Dendritic cell treated with granulocyte-macrophage colony-stimulating factor and Interleukin-4, amounts not matched to agents 40 ng/mL and 50 ng/mL, for 4 days (primary cell): ENCODE measurements at regions not wholly inside any gene's neighbourhood (a gene's known extent, or its start where the extent isn't known, plus 50 kb on each side); places are given as distances from the start of the nearest gene placed in this dataset.

Experiments
- H3K27ac Mint-ChIP-seq: one replicate; pipeline ENCODE4 v1.8.0; 2022; ENCODE audit warnings: mild to moderate bottlenecking, mixed read lengths
- H3K27me3 Mint-ChIP-seq: one replicate; pipeline ENCODE4 v1.8.0; 2022; ENCODE audit warnings: mild to moderate bottlenecking, mixed read lengths
- H3K36me3 Mint-ChIP-seq: one replicate; pipeline ENCODE4 v1.8.0; 2022; ENCODE audit warnings: low read depth, mixed read lengths
- H3K4me1 Mint-ChIP-seq: one replicate; pipeline ENCODE4 v1.8.0; 2022; ENCODE audit warnings: low read depth, mixed read lengths
- H3K4me3 Mint-ChIP-seq: one replicate; pipeline ENCODE4 v1.8.0; 2022; ENCODE audit warnings: mild to moderate bottlenecking, moderate library complexity, mixed read lengths
- H3K9me3 Mint-ChIP-seq: one replicate; pipeline ENCODE4 v1.8.0; 2022; ENCODE audit warnings: mixed read lengths
- intact Hi-C: fragments of 100-400 bp; cut with micrococcal nuclease; formaldehyde crosslinking; loops from one replicate; pipeline ENCODE4 v1.15.0; 2022

DNA sequence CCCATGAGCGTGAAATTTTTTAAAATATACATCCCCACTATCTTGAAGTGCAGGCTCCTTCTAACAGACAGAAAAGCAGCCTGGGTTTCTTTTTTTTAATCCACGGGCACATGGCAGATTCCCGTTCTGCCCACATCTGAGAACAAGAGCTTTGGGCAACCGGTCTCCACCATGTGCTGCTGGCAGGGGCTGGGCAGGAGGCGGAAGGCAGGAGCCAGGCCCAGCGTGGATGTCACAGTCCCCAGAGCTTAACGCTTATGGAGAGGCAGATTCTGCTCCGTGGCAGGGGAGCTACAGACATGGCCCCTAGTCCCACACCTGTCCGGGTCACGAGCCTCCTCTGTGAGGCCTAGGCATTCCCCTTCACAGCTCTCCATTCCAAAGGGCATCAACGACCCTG, 503.0 kb upstream of the MYT1L start:
- H3K27ac Mint-ChIP-seq: no peak overlapping the region
- no peaks in the 10 kb centered on the region for H3K27me3 Mint-ChIP-seq
- intact Hi-C loops: no loop called here
- no peaks in the 10 kb centered on the region for H3K36me3 Mint-ChIP-seq
- H3K4me1 Mint-ChIP-seq: no peaks in the 10 kb centered on the region
- no peak overlapping the region for H3K4me3 Mint-ChIP-seq
- no peaks in the 10 kb centered on the region for H3K9me3 Mint-ChIP-seq

- intact Hi-C loops: no loop called here
- no peaks in the 10 kb centered on the region for H3K4me1 Mint-ChIP-seq
These were observed 501.6 kb upstream of the MYT1L start for GRCh38 chr2:2832657-2833056.

GRCh38 chr2:2831633-2832032, 500.6 kb upstream of the MYT1L start:
- no peak overlapping the region for H3K4me3 Mint-ChIP-seq
- H3K4me1 Mint-ChIP-seq: no peaks in the 10 kb centered on the region
- no peaks in the 10 kb centered on the region for H3K9me3 Mint-ChIP-seq
- no peak overlapping the region for H3K27ac Mint-ChIP-seq
- intact Hi-C loops: no loop called here
- H3K36me3 Mint-ChIP-seq: no peaks in the 10 kb centered on the region
- no peaks in the 10 kb centered on the region for H3K27me3 Mint-ChIP-seq

More at GRCh38 chr2:2832657-2833056, 501.6 kb upstream of the MYT1L start:
- H3K27me3 Mint-ChIP-seq: no peaks in the 10 kb centered on the region
- no peaks in the 10 kb centered on the region for H3K36me3 Mint-ChIP-seq
- no peak overlapping the region for H3K27ac Mint-ChIP-seq
- H3K4me3 Mint-ChIP-seq: no peak overlapping the region
- no peaks in the 10 kb centered on the region for H3K9me3 Mint-ChIP-seq

DNA sequence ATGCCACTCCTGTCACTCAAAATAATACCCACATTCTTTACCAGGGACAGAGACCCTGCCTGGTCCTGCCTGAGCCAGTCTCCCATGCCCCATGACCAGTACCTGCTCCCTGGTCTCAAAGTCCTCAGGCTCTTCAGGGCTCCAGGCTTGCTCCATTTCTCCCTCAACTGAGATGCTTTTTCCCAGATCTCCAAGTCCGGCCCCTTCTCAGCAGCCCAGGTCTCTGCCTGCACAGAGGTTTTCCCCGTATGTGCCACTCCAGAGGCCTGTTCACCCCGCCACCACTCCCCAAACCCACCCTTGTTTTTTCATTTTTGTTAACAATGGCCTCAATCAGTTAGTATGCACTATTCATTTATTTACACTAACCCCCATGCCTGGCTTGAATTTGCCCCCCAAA, 499.5 kb upstream of the MYT1L start:
- Mint-ChIP-seq H3K27ac (no peak overlapping the region), H3K4me1 (no peaks in the 10 kb centered on the region), H3K4me3 (no peak overlapping the region), H3K36me3 (no peaks in the 10 kb centered on the region), H3K9me3 (no peaks in the 10 kb centered on the region), H3K27me3 (no peaks in the 10 kb centered on the region)
- intact Hi-C loops: no loop called here

- H3K4me3 Mint-ChIP-seq: no peak overlapping the region
These were observed 497.8 kb upstream of the MYT1L start for GRCh38 chr2:2828774-2829368.

GRCh38 chr2:2827761-2828221, 496.7 kb upstream of the MYT1L start:
- no peaks in the 10 kb centered on the region for H3K36me3 Mint-ChIP-seq
- H3K4me3 Mint-ChIP-seq: no peak overlapping the region
- no peaks in the 10 kb centered on the region for H3K27me3 Mint-ChIP-seq
- H3K27ac Mint-ChIP-seq: no peak overlapping the region
- no peaks in the 10 kb centered on the region for H3K4me1 Mint-ChIP-seq
- intact Hi-C loops: no loop called here
- H3K9me3 Mint-ChIP-seq: peaks cover 8% of the 10 kb centered on the region

More at GRCh38 chr2:2828774-2829368, 497.8 kb upstream of the MYT1L start:
- Mint-ChIP-seq H3K36me3 (no peaks in the 10 kb centered on the region), H3K27me3 (no peaks in the 10 kb centered on the region), H3K9me3 (peaks cover 8% of the 10 kb centered on the region), H3K27ac (no peak overlapping the region), H3K4me1 (no peaks in the 10 kb centered on the region)
- intact Hi-C loops: no loop called here

DNA sequence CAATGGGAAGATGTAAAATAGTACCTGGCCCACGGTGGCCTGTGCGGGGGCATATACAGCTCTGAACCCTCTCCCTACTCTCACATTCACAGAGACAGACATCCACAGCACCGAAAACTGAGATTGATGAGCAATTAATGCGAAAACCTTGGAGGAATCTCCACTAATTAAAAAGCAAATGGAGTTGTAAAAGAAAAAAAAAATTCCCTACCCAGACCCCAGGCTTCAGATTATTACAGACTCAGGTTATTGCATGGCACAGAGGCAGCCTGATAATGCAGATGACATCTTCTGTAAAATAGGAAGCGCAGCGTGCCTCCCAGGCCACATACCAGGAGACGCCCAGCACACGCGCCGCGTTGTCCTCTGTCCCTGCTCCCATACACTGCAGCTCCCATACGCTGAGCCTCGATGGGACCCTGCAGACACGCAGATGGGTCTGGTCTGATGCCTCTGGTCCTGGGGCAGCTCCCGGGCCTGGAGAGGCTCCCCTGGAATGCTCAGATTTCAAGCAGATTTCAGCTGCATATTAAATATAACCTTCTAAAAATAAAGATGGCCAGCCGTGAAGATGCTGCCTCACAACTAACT, 496.1 kb upstream of the MYT1L start:
- no peaks in the 10 kb centered on the region for H3K36me3 Mint-ChIP-seq
- H3K27me3 Mint-ChIP-seq: no peaks in the 10 kb centered on the region
- no peak overlapping the region for H3K4me3 Mint-ChIP-seq
- peaks cover 8% of the 10 kb centered on the region for H3K9me3 Mint-ChIP-seq
- H3K27ac Mint-ChIP-seq: no peak overlapping the region
- intact Hi-C loops: no loop called here
- H3K4me1 Mint-ChIP-seq: no peaks in the 10 kb centered on the region

GRCh38 chr2:2826621-2827020, 495.5 kb upstream of the MYT1L start:
- no peaks in the 10 kb centered on the region for H3K4me1 Mint-ChIP-seq
- H3K27me3 Mint-ChIP-seq: no peaks in the 10 kb centered on the region
- H3K36me3 Mint-ChIP-seq: no peaks in the 10 kb centered on the region
- intact Hi-C loops: no loop called here
- H3K9me3 Mint-ChIP-seq: peaks cover 8% of the 10 kb centered on the region
- no peak overlapping the region for H3K27ac Mint-ChIP-seq
- no peak overlapping the region for H3K4me3 Mint-ChIP-seq

GRCh38 chr2:2826209-2826551, 495.1 kb upstream of the MYT1L start:
- Mint-ChIP-seq H3K27me3 (no peaks in the 10 kb centered on the region), H3K36me3 (no peaks in the 10 kb centered on the region), H3K4me3 (no peak overlapping the region), H3K27ac (no peak overlapping the region), H3K9me3 (peaks cover 8% of the 10 kb centered on the region), H3K4me1 (no peaks in the 10 kb centered on the region)
- intact Hi-C loops: no loop called here

DNA sequence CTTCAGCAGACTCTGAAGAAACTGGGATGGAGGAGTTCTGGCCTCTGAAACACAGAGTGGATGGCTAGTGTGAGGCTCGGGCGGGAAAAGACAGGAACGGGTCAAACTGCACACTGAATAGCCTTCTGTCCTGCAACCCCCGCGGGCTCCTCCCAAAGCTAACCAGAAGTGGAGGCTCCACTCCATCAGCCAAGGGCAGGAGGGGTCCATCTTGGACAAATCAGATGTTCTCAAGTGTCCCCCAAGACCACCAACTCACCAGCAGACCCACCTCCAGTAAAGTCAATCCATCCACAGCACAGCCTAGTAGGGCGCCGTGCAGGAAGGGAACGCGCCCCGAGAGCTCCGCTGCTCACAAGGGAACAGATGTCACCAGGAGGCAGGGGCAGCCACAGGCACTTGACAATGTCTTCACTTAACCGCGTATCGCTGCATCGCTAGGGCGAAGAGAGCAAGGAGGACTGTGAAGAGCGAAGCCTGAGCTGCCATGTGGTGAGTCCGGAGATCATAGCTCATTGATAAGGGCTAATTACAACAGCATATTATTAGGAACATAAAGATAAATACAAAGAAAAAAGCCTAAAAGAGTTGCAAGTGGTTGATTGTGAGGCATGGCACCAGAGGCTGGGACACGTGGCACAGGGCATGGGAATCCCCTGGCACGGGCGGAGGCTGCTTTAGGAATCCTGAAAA, 494.6 kb upstream of the MYT1L start:
- H3K4me1 Mint-ChIP-seq: no peaks in the 10 kb centered on the region
- no peak overlapping the region for H3K27ac Mint-ChIP-seq
- peaks cover 8% of the 10 kb centered on the region for H3K9me3 Mint-ChIP-seq
- no peak overlapping the region for H3K4me3 Mint-ChIP-seq
- H3K27me3 Mint-ChIP-seq: no peaks in the 10 kb centered on the region
- intact Hi-C loops: no loop called here
- H3K36me3 Mint-ChIP-seq: no peaks in the 10 kb centered on the region

GRCh38 chr2:2825062-2825461, 494.0 kb upstream of the MYT1L start:
- no peak overlapping the region for H3K4me3 Mint-ChIP-seq
- intact Hi-C loops: no loop called here
- no peaks in the 10 kb centered on the region for H3K36me3 Mint-ChIP-seq
- H3K9me3 Mint-ChIP-seq: peaks cover 14% of the 10 kb centered on the region
- no peaks in the 10 kb centered on the region for H3K4me1 Mint-ChIP-seq
- no peaks in the 10 kb centered on the region for H3K27me3 Mint-ChIP-seq
- H3K27ac Mint-ChIP-seq: no peak overlapping the region

DNA sequence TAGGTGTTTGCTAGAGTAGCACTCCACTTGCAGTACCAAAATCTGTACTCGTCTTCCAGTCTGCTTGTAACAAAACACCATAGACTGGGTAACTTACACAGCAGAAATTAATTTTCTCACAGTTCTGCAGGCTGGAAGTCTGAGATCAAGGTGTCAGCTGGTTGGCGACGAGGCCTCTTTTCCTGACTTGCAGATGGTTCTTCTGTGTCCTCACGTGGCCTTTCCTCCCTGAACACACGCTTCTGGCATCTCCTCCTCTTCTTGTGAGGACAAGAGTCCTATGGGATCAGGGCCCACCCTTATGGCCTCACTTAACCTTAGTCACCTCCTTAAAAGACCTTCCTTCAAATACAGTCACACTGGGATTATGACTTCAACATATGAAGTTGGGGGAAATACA, 493.5 kb upstream of the MYT1L start:
- Mint-ChIP-seq H3K27me3 (no peaks in the 10 kb centered on the region), H3K36me3 (no peaks in the 10 kb centered on the region), H3K9me3 (peaks cover 17% of the 10 kb centered on the region), H3K4me3 (no peak overlapping the region), H3K4me1 (no peaks in the 10 kb centered on the region), H3K27ac (no peak overlapping the region)
- intact Hi-C loops: no loop called here

- no peak overlapping the region for H3K4me3 Mint-ChIP-seq
- H3K36me3 Mint-ChIP-seq: no peaks in the 10 kb centered on the region
- no peak overlapping the region for H3K27ac Mint-ChIP-seq
- intact Hi-C loops: no loop called here
- no peaks in the 10 kb centered on the region for H3K4me1 Mint-ChIP-seq
- H3K9me3 Mint-ChIP-seq: peaks cover 25% of the 10 kb centered on the region
- no peaks in the 10 kb centered on the region for H3K27me3 Mint-ChIP-seq
These were observed 492.1 kb upstream of the MYT1L start for GRCh38 chr2:2823061-2823753.

- Mint-ChIP-seq H3K4me1 (no peaks in the 10 kb centered on the region), H3K27me3 (no peaks in the 10 kb centered on the region), H3K36me3 (no peaks in the 10 kb centered on the region), H3K27ac (no peak overlapping the region), H3K9me3 (peaks cover 35% of the 10 kb centered on the region), H3K4me3 (no peak overlapping the region)
- intact Hi-C loops: no loop called here
These were observed 491.1 kb upstream of the MYT1L start for GRCh38 chr2:2822143-2822542.
